ENCODE measurements at regions not wholly inside any gene's neighbourhood (a gene's known extent, or its start where the extent isn't known, plus 50 kb on each side); places are given as distances from the start of the nearest gene placed in this dataset.

DNA sequence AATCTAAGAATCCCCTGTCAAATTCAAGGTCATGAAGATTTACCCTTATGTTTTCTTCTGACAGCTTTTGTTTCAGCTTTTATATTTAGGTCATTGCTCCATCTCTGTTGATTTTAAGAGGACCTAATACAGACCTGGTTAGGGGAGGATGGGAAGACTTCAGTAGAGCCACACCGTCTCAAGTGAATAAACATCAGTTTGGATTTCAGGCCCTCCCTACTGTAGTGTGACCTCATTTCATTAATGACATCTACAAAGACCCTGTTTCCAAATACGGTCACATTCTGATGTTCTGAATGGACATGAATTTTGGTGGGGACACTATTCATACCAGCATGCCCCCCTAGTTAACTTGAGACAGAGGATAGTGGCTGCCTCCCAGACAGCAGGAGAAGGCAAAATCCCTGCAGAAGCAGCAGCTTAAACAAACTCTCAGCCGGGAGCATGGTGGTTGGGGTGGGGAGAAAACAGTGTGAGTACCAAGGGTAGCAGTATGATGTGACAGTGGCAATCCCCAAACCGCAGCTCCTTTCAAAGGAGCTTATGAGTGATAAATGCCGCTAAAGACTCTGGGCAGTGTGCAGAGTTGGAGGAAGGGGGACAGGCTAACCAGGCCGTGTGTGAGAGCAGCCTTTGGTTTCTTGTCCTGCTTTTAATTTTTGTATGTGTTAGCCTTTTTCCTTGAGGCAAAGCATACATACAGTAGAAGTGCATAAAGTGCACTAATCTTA, 65.9 kb upstream of the TNP1 start:
- DNase-seq (ENCODE audit: low spot score), result no peak
- no peak overlapping the region for H3K4me2 ChIP-seq (ENCODE audit: low read length)
- POLR2A ChIA-PET, result no interaction called here
- TF ChIP-seq, protein P1, sequence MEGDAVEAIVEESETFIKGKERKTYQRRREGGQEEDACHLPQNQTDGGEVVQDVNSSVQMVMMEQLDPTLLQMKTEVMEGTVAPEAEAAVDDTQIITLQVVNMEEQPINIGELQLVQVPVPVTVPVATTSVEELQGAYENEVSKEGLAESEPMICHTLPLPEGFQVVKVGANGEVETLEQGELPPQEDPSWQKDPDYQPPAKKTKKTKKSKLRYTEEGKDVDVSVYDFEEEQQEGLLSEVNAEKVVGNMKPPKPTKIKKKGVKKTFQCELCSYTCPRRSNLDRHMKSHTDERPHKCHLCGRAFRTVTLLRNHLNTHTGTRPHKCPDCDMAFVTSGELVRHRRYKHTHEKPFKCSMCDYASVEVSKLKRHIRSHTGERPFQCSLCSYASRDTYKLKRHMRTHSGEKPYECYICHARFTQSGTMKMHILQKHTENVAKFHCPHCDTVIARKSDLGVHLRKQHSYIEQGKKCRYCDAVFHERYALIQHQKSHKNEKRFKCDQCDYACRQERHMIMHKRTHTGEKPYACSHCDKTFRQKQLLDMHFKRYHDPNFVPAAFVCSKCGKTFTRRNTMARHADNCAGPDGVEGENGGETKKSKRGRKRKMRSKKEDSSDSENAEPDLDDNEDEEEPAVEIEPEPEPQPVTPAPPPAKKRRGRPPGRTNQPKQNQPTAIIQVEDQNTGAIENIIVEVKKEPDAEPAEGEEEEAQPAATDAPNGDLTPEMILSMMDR (conservative IDR thresholded peaks at IDR 0.05; ENCODE audit: low read length), result no peak
- no peak for TF ChIP-seq EZH2phosphoT487 (IDR thresholded peaks at IDR 0.05; ENCODE audit: borderline replicate concordance, low read depth, low read length)
- CTCF ChIA-PET (ENCODE audit: unreplicated experiment), result no interaction called here
- H3K9me3 ChIP-seq (ENCODE audit: low read length), result no peaks in the 10 kb centered on the region
- no TSS peak for BruUV-seq (replicated peaks)
- no peak overlapping the region for H2AFZ ChIP-seq (ENCODE audit: low read length)
- H3K4me1 ChIP-seq (ENCODE audit: insufficient read depth, low read length, poor library complexity, severe bottlenecking), result no peaks in the 10 kb centered on the region
- intact Hi-C loops (cut with micrococcal nuclease; ENCODE audit: unreplicated experiment), result no loop called here
- H3K9me2 ChIP-seq (ENCODE audit: insufficient read depth, low read length), result no peaks in the 10 kb centered on the region
- no peaks in the 10 kb centered on the region for H3K36me3 ChIP-seq (ENCODE audit: insufficient read depth, low read length)
- H3K27ac ChIP-seq (ENCODE audit: low read depth, low read length, poor library complexity, severe bottlenecking), result no peak overlapping the region
- no peaks in the 10 kb centered on the region for H3K79me2 ChIP-seq (ENCODE audit: insufficient read depth, low read depth, low read length)
- no peaks in the 10 kb centered on the region for H4K20me1 ChIP-seq (ENCODE audit: insufficient read depth, low read length)
- H3K4me3 ChIP-seq (ENCODE audit: low read depth, low read length, poor library complexity, severe bottlenecking), result no peak overlapping the region

GRCh38 chr2:216925006-216925405, 65.1 kb upstream of the TNP1 start:
- no peaks in the 10 kb centered on the region for H3K9me3 ChIP-seq (ENCODE audit: low read length)
- no peak overlapping the region for H3K27ac ChIP-seq (ENCODE audit: low read depth, low read length, poor library complexity, severe bottlenecking)
- H4K20me1 ChIP-seq (ENCODE audit: insufficient read depth, low read length), result no peaks in the 10 kb centered on the region
- no peaks in the 10 kb centered on the region for H3K79me2 ChIP-seq (ENCODE audit: insufficient read depth, low read depth, low read length)
- no peak overlapping the region for H2AFZ ChIP-seq (ENCODE audit: low read length)
- no peaks in the 10 kb centered on the region for H3K9me2 ChIP-seq (ENCODE audit: insufficient read depth, low read length)
- ChIA-PET CTCF (ENCODE audit: unreplicated experiment) (no interaction called here), POLR2A (interaction anchor here (0.6 kb wide), 2 partner anchors 95 to 436 kb away, joined by 3 to 5 read pairs; no protein-coding TSS in a partner anchor)
- no peak for DNase-seq (ENCODE audit: low spot score)
- no TSS peak for BruUV-seq (replicated peaks)
- no peak overlapping the region for H3K4me2 ChIP-seq (ENCODE audit: low read length)
- intact Hi-C loops (cut with micrococcal nuclease; ENCODE audit: unreplicated experiment), result no loop called here
- no peaks in the 10 kb centered on the region for H3K36me3 ChIP-seq (ENCODE audit: insufficient read depth, low read length)
- no peak for TF ChIP-seq EZH2phosphoT487 (IDR thresholded peaks at IDR 0.05; ENCODE audit: borderline replicate concordance, low read depth, low read length)
- TF ChIP-seq, protein P1 (conservative IDR thresholded peaks at IDR 0.05; ENCODE audit: low read length), result no peak
- no peak overlapping the region for H3K4me3 ChIP-seq (ENCODE audit: low read depth, low read length, poor library complexity, severe bottlenecking)
- H3K4me1 ChIP-seq (ENCODE audit: insufficient read depth, low read length, poor library complexity, severe bottlenecking), result no peaks in the 10 kb centered on the region

DNA sequence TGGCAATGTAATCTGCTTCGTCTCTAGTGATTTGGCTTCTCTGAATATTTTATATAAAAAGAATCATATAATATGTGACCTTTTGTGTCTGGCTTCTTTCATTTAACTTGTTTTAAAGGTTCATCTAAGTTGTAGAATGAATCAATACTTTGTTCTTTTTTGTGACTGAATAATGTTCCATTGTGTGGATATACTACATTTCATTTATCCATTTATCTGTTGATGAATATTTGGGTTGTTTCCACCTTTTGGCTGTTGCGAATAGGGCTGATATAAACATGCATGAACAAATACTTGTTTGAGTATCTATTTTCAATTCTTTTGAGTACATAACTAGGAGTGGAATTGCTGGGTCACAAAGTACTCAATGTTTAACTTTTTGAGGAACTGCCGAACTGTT, 63.8 kb upstream of the TNP1 start:
- Histone ChIP-seq H3K36me3 (ENCODE audit: insufficient read depth, low read length) (no peaks in the 10 kb centered on the region), H4K20me1 (ENCODE audit: insufficient read depth, low read length) (no peaks in the 10 kb centered on the region), H3K9me2 (ENCODE audit: insufficient read depth, low read length) (no peaks in the 10 kb centered on the region), H2AFZ (ENCODE audit: low read length) (no peak overlapping the region), H3K9me3 (ENCODE audit: low read length) (no peaks in the 10 kb centered on the region), H3K4me1 (ENCODE audit: insufficient read depth, low read length, poor library complexity, severe bottlenecking) (no peaks in the 10 kb centered on the region), H3K79me2 (ENCODE audit: insufficient read depth, low read depth, low read length) (no peaks in the 10 kb centered on the region), H3K4me3 (ENCODE audit: low read depth, low read length, poor library complexity, severe bottlenecking) (no peak overlapping the region), H3K27ac (ENCODE audit: low read depth, low read length, poor library complexity, severe bottlenecking) (no peak overlapping the region), H3K4me2 (ENCODE audit: low read length) (no peak overlapping the region)
- no peak for DNase-seq (ENCODE audit: low spot score)
- intact Hi-C loops (cut with micrococcal nuclease; ENCODE audit: unreplicated experiment), result no loop called here
- ChIA-PET POLR2A (no interaction called here), CTCF (ENCODE audit: unreplicated experiment) (no interaction called here)
- TF ChIP-seq, protein P1 (conservative IDR thresholded peaks at IDR 0.05; ENCODE audit: low read length), result no peak
- no peak for TF ChIP-seq EZH2phosphoT487 (IDR thresholded peaks at IDR 0.05; ENCODE audit: borderline replicate concordance, low read depth, low read length)
- BruUV-seq (replicated peaks), result no TSS peak
